ENCODE measurements at regions not wholly inside any gene's neighbourhood (a gene's known extent, or its start where the extent isn't known, plus 50 kb on each side); places are given as distances from the start of the nearest gene placed in this dataset.

- peak; percentile 59 for DNase-seq (ENCODE audit: low read depth)
- TF ChIP-seq, protein P1, sequence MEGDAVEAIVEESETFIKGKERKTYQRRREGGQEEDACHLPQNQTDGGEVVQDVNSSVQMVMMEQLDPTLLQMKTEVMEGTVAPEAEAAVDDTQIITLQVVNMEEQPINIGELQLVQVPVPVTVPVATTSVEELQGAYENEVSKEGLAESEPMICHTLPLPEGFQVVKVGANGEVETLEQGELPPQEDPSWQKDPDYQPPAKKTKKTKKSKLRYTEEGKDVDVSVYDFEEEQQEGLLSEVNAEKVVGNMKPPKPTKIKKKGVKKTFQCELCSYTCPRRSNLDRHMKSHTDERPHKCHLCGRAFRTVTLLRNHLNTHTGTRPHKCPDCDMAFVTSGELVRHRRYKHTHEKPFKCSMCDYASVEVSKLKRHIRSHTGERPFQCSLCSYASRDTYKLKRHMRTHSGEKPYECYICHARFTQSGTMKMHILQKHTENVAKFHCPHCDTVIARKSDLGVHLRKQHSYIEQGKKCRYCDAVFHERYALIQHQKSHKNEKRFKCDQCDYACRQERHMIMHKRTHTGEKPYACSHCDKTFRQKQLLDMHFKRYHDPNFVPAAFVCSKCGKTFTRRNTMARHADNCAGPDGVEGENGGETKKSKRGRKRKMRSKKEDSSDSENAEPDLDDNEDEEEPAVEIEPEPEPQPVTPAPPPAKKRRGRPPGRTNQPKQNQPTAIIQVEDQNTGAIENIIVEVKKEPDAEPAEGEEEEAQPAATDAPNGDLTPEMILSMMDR (IDR thresholded peaks at IDR 0.05; ENCODE audit: insufficient read depth, low read depth, low read length, missing control alignments) = no peak
- H3K4me3 ChIP-seq (ENCODE audit: low read length) = no peak overlapping the region
Observed at GRCh38 chr13:78193846-78194245, 275.2 kb upstream of the EDNRB start.

DNA sequence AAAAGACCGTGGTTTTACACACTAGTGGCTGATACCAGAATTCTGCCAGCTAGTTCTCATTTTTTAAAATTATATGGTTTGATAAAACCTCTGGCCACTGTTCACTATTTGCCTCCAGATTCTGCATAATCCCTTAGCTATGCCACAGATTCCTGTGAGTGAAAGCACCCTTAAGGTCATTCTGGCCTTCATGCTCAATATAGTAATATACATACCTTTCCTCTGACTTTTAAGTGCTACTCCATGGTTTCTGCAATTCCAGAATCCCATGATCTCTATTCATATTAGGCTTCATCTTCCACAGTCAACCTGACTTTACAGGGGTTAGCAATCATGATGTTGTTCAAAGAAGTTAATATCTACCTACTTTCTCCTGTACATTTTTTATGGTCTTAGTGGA lies 274.1 kb upstream of the EDNRB start:
- H3K4me3 ChIP-seq (ENCODE audit: low read length) = no peak overlapping the region
- DNase-seq (ENCODE audit: low read depth) = peak; percentile 25
- TF ChIP-seq, protein P1 (IDR thresholded peaks at IDR 0.05; ENCODE audit: insufficient read depth, low read depth, low read length, missing control alignments) = no peak

DNA sequence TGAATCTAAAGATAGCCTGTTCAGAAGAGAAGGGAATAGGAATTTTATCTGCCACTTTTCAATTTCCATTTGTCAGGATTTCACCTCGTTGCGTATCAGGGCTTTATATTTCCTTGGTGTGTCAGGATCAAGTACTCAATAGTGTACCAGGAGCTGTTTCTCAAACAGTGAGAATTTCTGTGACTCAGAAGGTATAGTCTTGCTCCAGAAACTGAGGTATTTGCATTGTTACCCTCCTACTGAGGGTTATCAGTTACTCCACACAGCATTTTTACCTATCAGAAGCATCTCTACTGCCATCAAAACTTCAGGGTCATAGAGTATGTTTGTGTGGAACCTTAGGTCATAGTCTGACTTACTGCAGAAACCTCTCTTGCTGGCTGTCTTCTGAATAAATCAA lies 271.7 kb upstream of the EDNRB start:
- H3K4me3 ChIP-seq (ENCODE audit: low read length) = no peak overlapping the region
- DNase-seq (ENCODE audit: low read depth) = peak; percentile 5
- TF ChIP-seq, protein P1 (IDR thresholded peaks at IDR 0.05; ENCODE audit: insufficient read depth, low read depth, low read length, missing control alignments) = no peak

GRCh38 chr13:78187781-78188180 lies 269.1 kb upstream of the EDNRB start:
- no peak overlapping the region for H3K4me3 ChIP-seq (ENCODE audit: low read length)
- TF ChIP-seq, protein P1 (IDR thresholded peaks at IDR 0.05; ENCODE audit: insufficient read depth, low read depth, low read length, missing control alignments) = no peak
- no peak for DNase-seq (ENCODE audit: low read depth)

GRCh38 chr13:78185700-78186099 lies 267.1 kb upstream of the EDNRB start:
- TF ChIP-seq, protein P1 (IDR thresholded peaks at IDR 0.05; ENCODE audit: insufficient read depth, low read depth, low read length, missing control alignments) = no peak
- H3K4me3 ChIP-seq (ENCODE audit: low read length) = no peak overlapping the region
- no peak for DNase-seq (ENCODE audit: low read depth)

DNA sequence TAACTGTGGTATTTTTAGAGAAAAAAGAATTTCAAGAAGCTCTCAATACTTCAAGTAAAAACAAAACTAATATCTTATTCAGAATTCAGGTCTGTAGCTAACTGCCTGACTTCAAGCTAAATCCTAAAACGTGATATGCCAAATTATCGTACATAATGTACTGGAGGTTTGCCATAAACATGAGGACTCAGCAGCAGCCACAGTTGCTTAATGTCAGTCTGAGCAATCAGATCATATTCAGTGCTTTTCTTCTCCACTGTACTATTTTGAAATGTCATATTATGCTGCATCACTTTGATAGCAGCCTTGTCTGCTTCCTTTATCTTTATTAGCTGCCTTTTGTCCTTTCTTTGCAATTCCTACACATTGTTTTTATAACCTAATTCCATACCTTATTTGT lies 265.1 kb upstream of the EDNRB start:
- no peak overlapping the region for H3K4me3 ChIP-seq (ENCODE audit: low read length)
- DNase-seq (ENCODE audit: low read depth) = peak; percentile 11
- TF ChIP-seq, protein P1 (IDR thresholded peaks at IDR 0.05; ENCODE audit: insufficient read depth, low read depth, low read length, missing control alignments) = no peak

DNA sequence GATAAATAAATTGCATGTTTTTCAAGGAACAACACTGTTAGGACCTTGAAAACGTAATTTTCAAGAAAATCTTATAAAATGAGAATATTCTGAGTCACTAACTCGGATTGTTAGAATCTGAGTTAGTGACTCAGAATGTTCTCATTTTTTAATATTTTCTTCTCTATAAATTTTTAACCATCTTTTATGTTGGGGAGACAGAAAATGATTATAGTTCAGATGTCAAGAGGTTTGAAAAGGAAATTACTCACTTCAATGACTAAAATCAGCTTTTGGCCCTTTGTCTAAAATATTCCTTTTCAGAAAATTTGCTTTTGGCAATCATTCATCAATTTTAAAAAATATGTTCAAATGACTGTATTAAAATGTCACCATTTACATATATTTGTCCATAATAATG lies 264.2 kb upstream of the EDNRB start:
- TF ChIP-seq, protein P1 (IDR thresholded peaks at IDR 0.05; ENCODE audit: insufficient read depth, low read depth, low read length, missing control alignments) = no peak
- DNase-seq (ENCODE audit: low read depth) = no peak
- H3K4me3 ChIP-seq (ENCODE audit: low read length) = no peak overlapping the region

Measured in epithelial cell of esophagus (primary cell).